ENCODE measurements at regions not wholly inside any gene's neighbourhood (a gene's known extent, or its start where the extent isn't known, plus 50 kb on each side); places are given as distances from the start of the nearest gene placed in this dataset.

DNA sequence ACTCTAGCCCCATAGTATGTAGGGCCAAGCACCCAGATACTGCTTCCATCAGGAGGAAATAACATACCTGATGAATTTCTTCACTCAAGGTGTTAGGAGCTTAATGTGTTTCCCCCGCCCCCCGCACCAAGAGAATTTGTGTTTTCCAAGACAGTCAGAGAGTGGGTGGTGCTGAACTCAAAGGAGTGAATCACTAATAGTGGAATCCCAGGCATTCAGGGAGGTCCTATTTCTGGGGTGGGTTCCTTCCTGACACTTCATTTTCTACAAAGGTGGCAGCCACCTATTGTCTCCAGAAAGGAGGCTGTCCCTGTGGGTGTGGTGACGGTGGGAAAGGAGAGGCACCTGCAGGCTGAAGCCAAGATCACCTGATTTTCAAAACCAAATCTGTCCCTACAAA, 50.8 kb upstream of the ELF5 start:
- no peak for DNase-seq

- no peak for DNase-seq
Measured at GRCh38 chr11:34564807-34565241, 51.2 kb upstream of the ELF5 start.

DNA sequence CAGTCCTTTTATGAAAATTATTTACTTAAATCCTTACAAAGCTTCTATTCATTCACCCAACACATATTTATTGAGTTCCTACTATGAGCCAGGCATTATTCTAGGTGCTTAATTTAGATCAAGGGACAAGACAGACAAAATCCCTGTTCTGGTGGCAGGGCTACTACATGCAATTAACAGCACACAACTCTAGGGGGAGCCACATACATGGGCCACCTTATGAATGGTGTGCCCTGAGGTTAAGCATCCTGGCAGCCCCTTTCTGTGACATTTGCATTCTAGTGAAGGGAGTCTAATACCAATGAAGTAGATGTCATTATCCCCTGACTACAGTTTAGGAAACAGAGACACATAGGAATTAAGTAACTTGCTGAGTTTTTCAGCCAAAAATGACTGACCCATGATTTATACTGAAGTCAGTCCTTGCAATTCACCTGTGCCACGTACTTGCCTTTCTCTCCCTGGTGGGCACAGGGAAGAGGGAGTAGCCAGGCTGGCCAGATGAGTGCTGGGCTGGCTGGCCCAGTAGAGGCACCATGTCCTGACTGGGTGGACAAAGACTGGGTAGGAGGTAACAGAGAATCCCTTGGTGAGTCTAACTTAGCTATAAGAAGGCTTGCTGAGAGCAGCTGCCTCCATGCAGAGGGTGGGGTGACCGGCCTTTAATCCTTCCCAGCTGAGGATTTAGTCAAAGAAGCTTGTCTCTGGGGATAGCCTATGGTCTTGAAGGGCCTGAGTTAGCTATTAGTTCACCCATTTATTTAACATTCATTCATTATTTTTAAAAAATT, 52.0 kb upstream of the ELF5 start:
- DNase-seq = peak; percentile 42

GRCh38 chr11:34566208-34566551, 52.6 kb upstream of the ELF5 start:
- no peak for DNase-seq

- no peak for DNase-seq
Measured at GRCh38 chr11:34566736-34567135, 53.1 kb upstream of the ELF5 start.

DNA sequence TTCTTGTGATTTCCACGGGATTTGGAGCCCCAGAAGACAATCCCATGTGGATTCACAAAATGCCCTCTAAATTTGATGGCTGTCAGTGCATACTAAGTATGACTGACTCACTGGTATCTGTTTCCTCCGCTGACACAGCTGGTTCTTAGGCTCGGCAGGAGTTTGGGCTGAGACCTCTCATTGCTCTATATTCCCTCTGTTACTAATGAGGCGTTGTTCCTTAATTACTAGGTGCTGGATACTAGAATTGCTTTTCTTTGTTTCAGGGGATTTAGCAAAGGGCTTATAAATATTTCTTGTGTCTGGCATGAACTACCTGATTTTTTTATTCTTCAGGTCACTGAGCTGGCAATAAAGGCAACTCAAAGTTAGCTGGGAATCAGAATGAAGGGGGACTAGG, 53.2 kb upstream of the EHF start:
- DNase-seq = no peak

DNA sequence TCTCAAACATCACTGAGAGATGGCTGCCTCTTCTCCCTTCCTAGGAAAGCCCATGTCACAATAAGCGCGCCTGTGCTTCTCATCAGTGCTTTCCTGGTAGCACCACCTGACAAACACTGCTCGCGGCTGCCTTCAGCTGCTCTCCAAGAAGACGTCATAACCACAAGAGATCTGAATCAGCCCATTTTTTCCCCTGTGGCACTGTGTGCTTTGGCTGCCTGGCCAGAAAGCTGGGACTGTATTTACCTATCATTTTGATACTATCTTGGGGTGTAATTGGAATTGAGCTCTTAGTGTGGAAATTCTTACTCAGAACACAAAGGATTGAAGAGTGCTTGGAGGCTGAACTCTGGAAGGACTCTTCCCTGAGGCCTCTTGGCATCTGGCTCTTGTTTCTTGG, 50.3 kb upstream of the EHF start:
- peak; percentile 29 for DNase-seq

Data from hematopoietic multipotent progenitor cell treated with erythropoietin and hydrocortisone succinate and interleukin-3 and kit ligand, for 8 days (in vitro differentiated cells).